ENCODE measurements at regions not wholly inside any gene's neighbourhood (a gene's known extent, or its start where the extent isn't known, plus 50 kb on each side); places are given as distances from the start of the nearest gene placed in this dataset.

DNA sequence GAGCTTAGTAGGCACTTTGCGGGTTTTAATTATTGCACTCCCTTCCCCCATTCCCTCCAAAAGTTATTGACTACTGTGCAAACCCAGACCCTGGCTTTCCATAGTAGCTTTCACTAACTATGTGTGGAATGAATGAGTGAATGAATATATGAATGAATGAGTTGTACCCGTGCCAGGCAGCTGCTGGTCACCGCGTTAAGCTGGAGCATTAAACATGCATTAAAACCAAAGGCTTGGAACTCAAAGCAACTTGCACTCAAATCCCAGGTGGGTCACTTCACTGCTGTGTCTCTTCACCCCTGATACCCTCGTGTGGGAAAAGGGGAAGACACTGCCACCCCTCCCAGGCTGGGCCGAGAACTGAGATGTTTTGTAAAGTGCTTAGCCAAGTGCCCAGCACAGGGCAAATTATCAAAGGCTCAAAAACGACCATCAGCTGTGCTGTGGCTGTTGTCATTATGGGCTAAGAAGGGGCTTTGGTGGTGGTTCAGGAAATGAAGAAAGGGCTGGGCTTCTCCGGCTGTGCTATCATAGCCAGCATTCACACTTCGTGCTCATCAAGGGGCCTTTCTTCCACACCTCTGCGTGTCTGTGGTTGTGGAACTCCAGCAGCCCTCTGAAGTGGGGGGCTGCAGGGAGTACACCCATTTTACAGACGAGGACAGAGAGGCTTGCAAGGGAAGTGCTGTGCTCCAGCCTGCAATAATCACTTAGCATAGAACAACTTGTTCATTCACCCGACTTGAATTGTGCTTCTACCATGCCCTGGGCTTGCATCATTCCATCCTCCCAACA is 60.2 kb upstream of the STX16 start:
- TF ChIP-seq, protein P1, sequence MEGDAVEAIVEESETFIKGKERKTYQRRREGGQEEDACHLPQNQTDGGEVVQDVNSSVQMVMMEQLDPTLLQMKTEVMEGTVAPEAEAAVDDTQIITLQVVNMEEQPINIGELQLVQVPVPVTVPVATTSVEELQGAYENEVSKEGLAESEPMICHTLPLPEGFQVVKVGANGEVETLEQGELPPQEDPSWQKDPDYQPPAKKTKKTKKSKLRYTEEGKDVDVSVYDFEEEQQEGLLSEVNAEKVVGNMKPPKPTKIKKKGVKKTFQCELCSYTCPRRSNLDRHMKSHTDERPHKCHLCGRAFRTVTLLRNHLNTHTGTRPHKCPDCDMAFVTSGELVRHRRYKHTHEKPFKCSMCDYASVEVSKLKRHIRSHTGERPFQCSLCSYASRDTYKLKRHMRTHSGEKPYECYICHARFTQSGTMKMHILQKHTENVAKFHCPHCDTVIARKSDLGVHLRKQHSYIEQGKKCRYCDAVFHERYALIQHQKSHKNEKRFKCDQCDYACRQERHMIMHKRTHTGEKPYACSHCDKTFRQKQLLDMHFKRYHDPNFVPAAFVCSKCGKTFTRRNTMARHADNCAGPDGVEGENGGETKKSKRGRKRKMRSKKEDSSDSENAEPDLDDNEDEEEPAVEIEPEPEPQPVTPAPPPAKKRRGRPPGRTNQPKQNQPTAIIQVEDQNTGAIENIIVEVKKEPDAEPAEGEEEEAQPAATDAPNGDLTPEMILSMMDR (IDR thresholded peaks at IDR 0.05 in 8 of 11, conservative IDR thresholded peaks at IDR 0.05 in 3 of 11), result no peak
- TF ChIP-seq POLR2A (IDR thresholded peaks at IDR 0.05), result no peak
- no peak for TF ChIP-seq POLR2AphosphoS5 (IDR thresholded peaks at IDR 0.05)

Measured in spleen (tissue), 7 donors.